ENCODE measurements at regions not wholly inside any gene's neighbourhood (a gene's known extent, or its start where the extent isn't known, plus 50 kb on each side); places are given as distances from the start of the nearest gene placed in this dataset.

GRCh38 chr6:79421001-79421411 lies 116.2 kb downstream of the LCA5 start:
- TF ChIP-seq ZBTB25 (CRISPR knock-in tag; IDR thresholded peaks at IDR 0.05) = no peak
- TF ChIP-seq KDM5B (CRISPR knock-in tag; IDR thresholded peaks at IDR 0.05; ENCODE audit: borderline replicate concordance) = no peak

Data from HepG2 (cell line).